Posterior cingulate gyrus (tissue), 11 donors: ENCODE measurements at regions not wholly inside any gene's neighbourhood (a gene's known extent, or its start where the extent isn't known, plus 50 kb on each side); places are given as distances from the start of the nearest gene placed in this dataset.

Source experiments
- DNase-seq, 10 donors: peaks; one replicate each; pipeline versions ENCODE4 v3.0.0 to v3.0.0-alpha.2; 2020 to 2021; ENCODE audit warnings: mixed read lengths in 3 of 10
- intact Hi-C: fragments of 100-400 bp; cut with DNase I; formaldehyde crosslinking; loops from one replicate; pipeline ENCODE4 v1.15.1; 2023

DNA sequence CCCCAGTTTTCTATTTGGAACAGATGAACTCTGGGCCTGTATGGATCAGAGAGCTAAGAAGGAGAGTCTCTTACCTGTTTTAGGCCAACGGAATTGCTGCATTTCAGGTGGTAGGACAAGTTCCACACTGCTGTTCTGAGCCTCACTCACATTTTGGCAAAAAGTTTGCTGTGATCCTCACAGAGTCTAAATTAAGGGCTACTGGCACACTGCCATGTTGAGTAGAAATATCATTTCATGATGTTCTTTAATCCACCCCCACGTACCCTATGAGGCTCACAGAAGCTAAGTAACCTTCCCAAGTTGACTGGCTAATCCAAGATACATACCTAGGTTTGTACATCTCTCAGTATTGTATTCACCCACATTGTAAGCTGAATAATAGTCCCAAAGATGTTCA lies 447.2 kb downstream of the INHBA start:
- intact Hi-C loops: no loop called here
- DNase-seq: no peak

DNA sequence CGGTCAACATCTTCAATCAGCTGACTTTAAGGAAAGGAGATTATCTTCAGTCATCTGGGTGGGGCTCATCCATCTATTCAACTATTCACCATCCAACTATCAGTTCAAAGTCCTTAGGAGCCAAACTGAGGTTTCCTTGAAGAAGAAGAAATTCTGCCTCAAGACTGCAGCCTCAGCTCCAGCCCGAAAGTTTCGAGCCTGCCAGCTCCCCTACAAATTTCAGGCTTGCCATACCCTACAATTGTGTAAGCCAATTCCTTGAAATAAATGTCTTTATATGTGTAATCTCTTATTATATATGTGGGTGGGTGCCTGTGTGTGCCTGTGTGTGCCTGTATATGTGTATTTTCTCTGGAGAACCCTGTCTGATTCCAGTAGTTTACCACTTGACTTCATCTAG lies 447.8 kb downstream of the INHBA start:
- peak in 2 of 10 donors; percentile 67 to 71 for DNase-seq
- intact Hi-C loops: no loop called here

DNA sequence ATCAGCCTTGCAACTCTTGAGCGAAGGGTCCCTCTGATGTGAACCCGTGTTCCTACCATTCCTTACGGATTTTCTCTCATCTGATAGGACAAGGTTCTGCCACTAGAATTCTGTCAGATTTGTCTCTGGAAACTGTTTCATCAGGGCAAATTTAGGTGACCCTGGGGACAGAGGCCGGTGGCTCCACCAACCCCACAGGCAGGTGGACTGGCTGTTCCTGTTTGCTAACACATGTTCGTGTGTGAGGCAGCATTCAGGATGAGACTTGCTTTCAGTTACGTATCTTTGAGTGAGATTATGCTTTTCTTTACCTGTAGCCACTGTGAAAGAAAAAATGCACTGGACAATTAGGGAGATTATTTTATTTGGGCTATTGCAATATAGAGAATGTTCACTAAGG lies 449.9 kb downstream of the INHBA start:
- DNase-seq: no peak
- intact Hi-C loops: no loop called here

DNA sequence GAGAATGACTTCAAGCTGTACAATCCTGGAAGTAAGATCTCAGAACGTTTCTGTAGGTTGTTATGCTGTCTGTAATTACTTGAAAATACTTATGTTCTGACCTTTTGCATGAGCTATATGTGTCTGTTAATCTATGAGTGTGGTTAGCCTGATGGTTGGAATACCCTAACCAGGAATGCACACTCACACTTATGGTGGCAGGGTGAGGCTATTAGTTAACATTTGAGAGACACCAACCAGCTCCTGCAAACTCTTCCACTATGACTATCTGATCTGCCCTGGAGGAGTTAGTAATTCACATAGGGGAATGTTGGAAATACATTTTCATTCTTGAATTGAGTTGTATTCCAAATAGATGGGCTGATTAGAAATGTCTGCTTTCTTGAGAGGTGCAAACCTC lies 450.3 kb downstream of the INHBA start:
- intact Hi-C loops: no loop called here
- DNase-seq: no peak

DNA sequence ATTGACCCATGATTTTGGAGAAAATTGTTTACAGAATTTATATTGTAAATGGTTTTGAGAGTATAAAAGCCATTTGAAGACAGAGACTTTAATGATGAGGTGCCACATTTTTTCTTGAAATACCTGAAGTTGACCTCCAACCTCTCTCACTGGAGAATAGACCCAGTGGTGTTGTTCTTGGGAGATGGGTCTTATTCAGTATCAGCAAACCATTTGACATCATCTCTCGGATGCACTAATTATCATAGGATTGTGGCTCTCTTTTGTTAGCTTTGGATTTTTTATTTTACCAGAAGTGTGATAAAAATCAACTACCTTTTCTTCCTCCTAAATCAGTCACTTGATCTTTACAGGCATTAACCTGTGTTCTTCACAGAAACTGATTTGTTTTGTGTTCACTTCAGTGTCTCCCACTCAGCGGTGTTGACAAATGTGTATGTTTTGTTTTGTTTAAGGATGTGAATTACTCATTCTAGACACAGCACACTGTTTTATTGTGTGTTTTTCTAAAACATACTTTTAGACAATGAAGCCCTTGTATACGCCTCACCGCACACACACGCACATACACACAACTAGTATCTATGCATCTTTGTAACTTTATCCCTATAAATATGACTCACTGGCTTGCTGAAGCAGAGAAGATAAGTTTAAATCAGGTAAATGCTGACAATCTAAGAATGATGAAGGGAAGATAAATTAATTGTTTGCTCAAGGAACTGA lies 455.6 kb downstream of the INHBA start:
- DNase-seq: no peak
- intact Hi-C loops: no loop called here

DNA sequence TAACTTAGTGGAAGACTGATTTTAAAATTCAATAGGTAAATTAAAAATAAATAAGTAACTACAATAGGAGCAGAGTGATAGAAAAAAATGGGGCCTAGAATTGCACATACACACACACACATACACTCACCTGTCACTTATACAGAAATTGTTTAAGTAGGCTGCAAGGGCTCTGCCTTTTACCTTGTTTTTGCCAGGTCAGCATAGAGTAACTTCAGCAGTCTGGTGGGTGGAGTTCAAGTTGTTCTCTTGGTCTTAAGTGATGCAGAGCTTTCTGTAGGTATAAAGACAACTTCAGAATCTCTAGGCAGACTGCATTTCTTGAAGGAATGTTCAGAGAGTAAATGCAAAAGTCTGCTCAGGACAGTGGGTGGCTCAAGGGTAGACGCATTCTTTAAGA lies 457.0 kb downstream of the INHBA start:
- DNase-seq: no peak

DNA sequence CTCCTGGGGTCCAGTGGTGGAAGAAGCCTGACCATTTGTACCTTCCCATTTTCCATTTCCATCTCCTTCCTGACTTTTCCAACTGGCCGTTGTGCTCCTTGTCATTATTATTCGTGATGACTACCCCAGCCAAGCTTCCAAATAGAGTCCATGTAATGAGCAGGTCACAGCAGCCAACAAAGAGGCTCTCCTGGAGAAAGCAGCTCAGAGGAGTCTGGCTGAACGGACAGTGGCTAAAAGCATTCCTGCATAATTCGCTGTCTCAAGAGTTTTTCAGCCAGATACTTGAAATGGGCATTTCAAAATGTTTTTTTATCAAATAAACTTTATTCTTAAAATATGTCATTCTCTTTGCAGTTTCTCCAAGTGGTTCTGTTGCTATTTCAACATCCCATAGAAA lies 458.6 kb downstream of the INHBA start:
- no peak for DNase-seq
- intact Hi-C loops: no loop called here

More for the DNA sequence above, 457.0 kb downstream of the INHBA start:
- intact Hi-C loops: no loop called here

DNA sequence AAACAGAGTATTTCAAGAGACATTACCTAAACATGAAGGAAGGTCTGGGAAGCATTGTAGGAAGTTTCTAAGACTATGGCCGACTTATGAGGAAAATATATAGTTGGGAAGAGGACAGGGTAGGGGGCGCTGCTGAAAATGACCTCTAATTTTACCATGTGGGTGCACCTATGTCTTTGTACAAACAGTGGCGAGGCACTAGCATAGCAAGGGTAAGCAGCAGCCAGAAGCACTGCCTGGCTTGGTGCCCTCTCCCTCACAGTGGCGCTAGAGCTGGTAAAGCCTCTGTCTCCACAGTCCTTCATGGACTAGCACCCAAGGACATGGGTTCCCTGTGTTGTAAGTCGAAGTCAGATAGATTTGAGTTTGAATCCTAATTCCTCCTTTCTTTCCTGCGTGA lies 461.2 kb downstream of the INHBA start:
- intact Hi-C loops: no loop called here

DNA sequence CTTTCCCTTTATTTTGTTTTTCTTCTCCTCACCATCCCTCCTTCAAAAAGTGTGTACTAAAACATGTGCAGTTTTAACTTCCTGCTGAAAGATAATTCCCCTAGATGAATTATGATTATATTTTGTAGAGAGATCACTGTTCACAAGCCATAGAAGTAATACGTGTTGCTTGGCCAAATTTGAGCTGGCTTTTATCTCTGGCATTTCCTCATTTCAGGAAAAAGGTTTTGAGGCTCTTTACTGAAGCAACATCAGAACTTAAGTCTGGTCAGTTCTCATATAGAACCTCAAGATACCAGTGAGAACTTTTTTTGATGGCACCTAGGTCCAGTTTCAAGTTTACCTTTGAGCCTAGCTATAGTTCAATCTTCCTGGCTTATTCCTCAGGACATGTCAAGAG lies 463.3 kb downstream of the INHBA start:
- intact Hi-C loops: no loop called here
- DNase-seq: no peak

More for the DNA sequence above, 461.2 kb downstream of the INHBA start:
- DNase-seq: no peak

DNA sequence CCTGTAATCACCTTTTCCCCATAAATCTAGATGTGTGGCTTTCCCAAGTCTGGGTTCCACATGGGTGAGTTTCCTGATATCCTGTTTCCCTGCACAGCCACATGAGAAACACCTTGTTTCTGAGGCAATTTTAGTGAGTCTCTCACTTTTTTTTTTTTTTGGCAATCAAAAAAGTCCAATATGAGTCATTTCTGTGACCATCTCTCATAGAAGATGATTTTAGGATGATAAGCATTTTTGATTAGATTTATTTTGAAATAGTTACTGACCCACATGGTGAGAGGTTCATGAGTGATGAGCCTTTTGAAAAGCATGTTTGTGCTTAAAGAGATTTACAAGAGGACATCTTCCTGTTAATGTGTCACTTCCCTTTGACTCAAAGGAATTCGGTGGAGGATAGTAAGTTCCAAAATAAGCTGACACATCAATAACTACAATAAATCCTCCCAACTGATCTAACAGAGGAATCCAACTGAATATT lies 464.0 kb downstream of the INHBA start:
- intact Hi-C loops: no loop called here
- no peak for DNase-seq

DNA sequence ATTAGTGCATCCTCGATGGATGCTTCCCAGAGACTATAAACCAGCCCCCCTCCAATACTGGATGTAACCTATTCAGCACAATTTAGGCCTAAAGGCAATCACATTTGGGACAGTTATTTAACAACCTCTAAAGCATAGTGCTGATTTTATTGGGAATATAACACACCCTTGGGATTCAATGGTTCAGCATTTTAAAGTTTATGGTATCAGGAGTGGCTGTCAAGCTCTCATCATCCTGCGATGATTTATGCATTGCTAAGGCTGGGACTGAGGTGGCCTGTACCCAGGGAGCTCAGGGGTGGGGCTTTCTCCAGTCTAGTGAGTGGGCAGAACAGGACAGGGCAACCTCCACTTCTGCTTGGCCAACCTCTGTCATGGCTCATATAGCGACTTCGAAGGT lies 464.9 kb downstream of the INHBA start:
- DNase-seq: no peak
- intact Hi-C loops: no loop called here

DNA sequence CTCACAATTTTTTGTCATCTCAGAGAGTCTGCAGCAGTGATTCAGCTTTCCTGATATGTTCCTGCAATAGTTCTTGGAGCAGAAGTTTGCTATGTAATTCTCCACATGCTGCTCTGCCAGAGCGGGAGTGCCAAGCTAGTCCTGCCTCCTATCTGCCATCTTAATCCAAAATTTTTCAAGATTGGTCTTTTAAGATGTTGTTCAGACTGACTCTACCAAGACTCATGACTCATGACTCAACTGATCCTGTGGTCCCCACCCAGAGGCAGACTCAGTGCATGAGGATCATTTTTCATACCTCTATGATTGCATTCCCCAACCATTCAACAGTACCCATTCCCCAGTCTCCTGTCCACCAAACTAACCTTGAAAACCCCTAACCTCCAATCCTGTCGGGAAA lies 470.8 kb downstream of the INHBA start:
- intact Hi-C loops: no loop called here
- DNase-seq: no peak

DNA sequence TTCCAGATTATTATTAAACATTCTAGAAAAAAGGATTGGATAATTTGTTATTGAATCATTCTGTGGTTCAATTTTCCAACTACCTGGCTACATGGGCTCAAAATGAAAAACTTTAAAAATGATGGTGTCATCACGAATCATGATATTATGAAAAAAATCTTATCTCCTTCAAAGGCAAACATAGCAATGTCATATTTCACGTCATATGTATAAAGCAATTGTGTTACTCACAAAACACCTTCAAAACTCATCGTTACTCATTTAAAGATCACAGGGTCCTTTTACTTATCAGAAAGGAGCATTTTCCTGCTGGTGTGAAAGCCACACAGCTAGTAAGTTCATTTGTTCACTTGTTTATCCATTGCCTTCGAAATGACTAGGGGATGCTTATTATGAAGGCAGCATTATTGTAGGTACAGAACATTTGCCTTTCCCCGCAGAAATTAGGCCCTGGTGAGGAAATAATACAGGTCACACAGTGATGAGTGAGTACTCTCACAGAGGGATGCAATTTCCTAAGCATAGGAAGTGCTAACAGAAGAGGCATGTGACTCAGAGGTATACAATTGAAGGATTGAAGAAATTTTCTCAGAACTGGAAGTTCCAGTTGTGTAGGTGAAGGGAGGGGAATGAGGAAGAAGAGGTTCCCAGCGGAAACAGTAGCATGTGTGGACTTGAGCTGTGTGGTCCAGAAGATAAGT lies 478.7 kb downstream of the INHBA start:
- no peak for DNase-seq
- intact Hi-C loops: no loop called here

DNA sequence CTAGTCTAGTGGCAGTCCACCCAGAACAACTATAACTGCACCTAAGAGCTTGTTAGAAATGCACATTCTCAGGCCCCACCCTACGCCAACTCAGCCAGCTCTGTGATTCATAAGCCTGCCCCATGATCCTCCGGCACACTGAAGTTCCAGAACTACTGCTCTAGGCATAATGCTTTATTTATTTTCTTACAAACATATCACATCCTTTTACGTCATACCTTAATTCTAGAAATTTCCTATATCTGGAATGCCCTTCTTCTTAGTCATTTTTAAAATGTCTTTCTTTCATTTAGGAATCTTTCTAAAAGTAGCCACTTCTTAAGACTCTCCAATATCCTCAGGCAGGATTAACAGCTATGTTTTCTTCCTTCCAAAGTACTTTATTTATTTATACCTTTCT lies 480.1 kb downstream of the INHBA start:
- intact Hi-C loops: no loop called here
- no peak for DNase-seq

DNA sequence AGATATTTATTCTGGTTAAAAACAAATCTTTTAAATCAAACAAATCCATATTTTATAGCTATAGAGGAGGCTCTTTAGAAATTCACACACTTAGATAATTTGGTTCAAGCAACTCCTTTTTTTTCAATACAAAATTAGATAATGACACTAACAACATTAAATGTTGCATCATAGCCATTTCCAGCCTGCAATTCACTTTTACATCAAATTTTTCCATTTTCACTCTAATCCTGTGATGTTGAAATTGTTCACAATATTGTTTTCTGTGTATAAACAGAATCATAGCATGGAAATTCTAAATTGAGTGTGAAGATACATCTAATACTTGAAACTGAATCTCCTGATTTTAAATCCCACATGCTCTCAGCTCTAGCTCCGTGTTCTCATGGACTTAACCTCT lies 482.6 kb downstream of the INHBA start:
- intact Hi-C loops: no loop called here
- no peak for DNase-seq

DNA sequence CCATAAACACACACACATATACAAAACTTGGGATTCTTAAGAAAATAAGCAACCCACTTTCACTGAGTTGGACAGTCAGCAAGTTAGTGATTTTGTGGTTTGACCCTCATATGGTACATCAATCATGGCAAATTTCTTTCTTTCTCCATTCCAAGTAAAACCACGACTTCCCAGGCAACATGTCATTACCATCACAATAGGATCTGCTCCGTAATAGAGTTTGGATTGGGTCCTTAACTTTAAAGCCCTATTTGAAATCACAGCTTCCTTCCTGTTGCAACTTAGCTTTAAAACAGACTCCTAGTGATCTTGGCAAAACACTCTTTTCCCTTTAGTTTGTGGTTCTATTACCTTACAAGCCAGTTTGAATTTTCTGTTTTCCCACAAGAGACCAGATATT lies 483.6 kb downstream of the INHBA start:
- intact Hi-C loops: no loop called here
- no peak for DNase-seq

DNA sequence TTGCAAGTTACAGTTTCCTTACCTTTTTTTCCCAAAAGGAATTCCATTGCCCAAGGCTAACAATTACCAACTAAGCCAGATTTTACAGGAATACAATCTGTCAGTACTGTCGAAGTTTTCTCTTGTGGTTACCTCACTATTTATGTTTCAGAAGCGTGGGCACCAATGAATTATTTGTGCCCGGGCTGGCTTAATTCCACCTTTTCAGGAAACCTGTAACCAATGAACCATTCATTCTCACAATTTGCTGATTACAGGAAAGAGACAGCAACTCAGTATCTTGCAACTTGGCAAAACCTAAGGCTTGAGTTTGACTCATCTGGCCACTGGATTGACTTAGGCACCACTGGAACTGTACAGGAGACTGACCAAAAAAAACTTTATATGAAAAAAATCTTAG lies 485.6 kb downstream of the INHBA start:
- DNase-seq: no peak

DNA sequence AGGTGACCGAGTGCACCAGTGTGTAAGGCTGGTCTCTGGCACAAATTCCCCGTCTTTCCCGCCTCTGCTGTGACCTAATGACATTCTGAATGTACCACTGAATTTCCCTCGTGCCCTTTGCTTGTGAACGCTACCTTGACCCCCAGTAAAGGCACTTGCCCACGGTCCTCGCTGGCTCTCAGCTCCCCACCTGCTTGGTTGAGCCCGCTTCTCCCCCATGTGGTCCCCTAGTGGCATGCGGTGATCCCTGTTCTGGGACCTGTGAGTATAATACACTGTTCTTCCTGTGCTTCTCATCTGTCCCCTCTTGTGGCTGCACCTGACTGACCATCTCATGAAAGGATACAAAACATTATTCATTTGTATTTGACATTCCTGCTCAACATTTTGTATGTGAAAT lies 495.7 kb downstream of the INHBA start:
- DNase-seq: no peak
- intact Hi-C loops: no loop called here

More for the DNA sequence above, 485.6 kb downstream of the INHBA start:
- intact Hi-C loops: no loop called here

DNA sequence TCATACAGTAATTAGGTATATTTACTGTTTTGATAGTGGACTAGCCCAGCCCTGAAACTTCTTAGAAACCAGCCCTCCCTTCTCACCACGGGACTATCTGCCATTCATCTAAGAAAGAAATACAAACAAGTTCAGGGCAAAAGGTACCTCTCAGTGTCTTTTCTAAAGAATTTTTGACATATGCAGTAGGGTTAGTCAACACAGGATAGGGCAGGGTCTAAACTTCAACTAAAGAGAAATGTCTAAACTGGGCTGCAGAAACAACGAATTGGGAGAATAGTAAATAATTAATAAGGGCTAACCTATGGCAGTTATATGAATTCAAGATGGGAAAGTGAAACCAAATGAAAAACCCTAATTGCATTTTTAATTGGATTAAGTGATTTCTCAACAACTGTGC lies 496.6 kb downstream of the INHBA start:
- no peak for DNase-seq
- intact Hi-C loops: no loop called here

DNA sequence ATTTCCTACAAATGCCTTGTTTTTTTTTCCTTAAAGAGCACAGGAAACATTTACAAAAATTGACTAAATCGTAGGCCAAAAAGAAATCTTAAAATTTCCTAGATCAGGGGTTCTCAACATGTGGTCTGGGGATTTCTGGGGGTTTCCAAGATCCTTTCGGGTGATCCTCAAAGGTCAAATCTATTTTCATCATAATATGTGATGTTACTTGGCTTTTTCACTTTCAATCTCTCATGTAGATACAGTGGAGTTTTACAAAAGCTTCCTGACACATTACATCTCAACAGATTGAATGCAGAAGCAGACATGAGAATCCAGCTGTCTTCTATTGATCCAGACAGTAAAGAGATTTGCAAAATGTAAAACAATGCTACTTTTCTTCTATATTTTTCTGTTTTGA lies 497.3 kb downstream of the INHBA start:
- DNase-seq: no peak
- intact Hi-C loops: no loop called here

DNA sequence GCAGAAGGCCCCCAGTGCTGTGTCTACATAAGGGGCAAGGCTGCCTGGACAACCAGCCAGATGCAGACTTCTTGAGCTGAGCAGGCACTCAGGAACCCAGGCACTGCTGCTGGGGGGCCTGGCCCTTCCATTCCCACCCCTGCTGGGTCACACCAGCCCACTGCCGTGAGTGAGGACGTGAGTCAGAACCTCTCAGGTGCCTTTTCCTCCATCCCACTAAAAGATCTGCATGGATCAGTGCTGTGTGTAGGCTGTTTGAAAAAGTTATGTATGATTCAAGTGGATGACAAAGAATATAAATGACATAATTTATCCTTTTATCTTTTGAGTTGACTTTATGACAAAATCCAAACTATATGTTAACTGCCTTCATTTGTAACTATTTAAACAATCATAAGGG lies 499.3 kb downstream of the INHBA start:
- intact Hi-C loops: no loop called here
- DNase-seq: no peak

DNA sequence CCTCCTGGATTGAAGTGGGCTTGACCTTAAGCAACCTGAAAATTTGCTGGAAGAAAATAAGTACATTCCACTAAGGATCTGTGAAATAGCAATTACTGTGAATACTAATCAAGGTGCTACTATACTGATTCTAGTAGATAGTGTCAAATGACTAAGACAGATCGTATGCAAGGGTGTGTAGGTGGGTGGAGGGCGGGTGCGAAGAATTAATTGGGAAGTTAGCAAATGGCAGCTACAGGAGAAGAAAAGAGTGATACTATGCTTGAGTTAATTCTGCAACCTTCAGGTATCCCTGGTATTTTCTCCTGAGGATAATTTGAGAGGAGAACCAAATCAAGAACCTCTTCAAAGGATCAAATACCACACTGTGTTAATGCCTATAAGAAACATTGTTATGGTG lies 501.9 kb downstream of the INHBA start:
- intact Hi-C loops: no loop called here
- DNase-seq: no peak
